NCI-H524 (cell line): ENCODE measurements at regions not wholly inside any gene's neighbourhood (a gene's known extent, or its start where the extent isn't known, plus 50 kb on each side); places are given as distances from the start of the nearest gene placed in this dataset.
A peak's percentile ranks its signal among the peaks of the same experiment; 100 is the strongest.
"Not testable (repeated sequence)": the region's sequence is repeated elsewhere in the genome, so short reads cannot be mapped to it uniquely, and the experiment has no call there.

Source experiments
- DNase-seq, 2 experiments: peaks; one replicate each; lab custom pipeline; 2025; lab: John Stamatoyannopoulos, UW

GRCh38 chr15:24835301-24835700, 119.5 kb upstream of the SNRPN start:
- no peak for DNase-seq

GRCh38 chr15:24848050-24848449, 106.7 kb upstream of the SNRPN start:
- peak; percentile 48 to 60 for DNase-seq

GRCh38 chr15:24856397-24857390, 98.1 kb upstream of the SNRPN start:
- no peak for DNase-seq

GRCh38 chr15:24857763-24858162, 97.0 kb upstream of the SNRPN start:
- no peak for DNase-seq

GRCh38 chr15:24858183-24858582, 96.6 kb upstream of the SNRPN start:
- DNase-seq = not testable (repeated sequence)

GRCh38 chr15:24858737-24859601, 95.8 kb upstream of the SNRPN start:
- DNase-seq = no peak

- no peak for DNase-seq
Observed at GRCh38 chr15:24861014-24861690, 93.6 kb upstream of the SNRPN start.

GRCh38 chr15:24862726-24863521, 91.9 kb upstream of the SNRPN start:
- DNase-seq = no peak

- DNase-seq = no peak
Observed at GRCh38 chr15:24865303-24865702, 89.5 kb upstream of the SNRPN start.

GRCh38 chr15:24877174-24877573, 77.6 kb upstream of the SNRPN start:
- no peak for DNase-seq

- DNase-seq = peak; percentile 6 to 62
Observed at GRCh38 chr15:24878153-24878552, 76.6 kb upstream of the SNRPN start.

- no peak for DNase-seq
Observed at GRCh38 chr15:24879492-24879891, 75.3 kb upstream of the SNRPN start.

- no peak for DNase-seq
Observed at GRCh38 chr15:24880663-24881062, 74.1 kb upstream of the SNRPN start.

GRCh38 chr15:24886538-24886937, 68.2 kb upstream of the SNRPN start:
- no peak for DNase-seq

- DNase-seq = peak; percentile 48 to 74
Observed at GRCh38 chr15:24898715-24899272, 56.0 kb upstream of the SNRPN start.

GRCh38 chr15:24899367-24899766, 55.4 kb upstream of the SNRPN start:
- DNase-seq = no peak

- DNase-seq = peak in 1 of 2 experiments; percentile 11
Observed at GRCh38 chr15:24899795-24900194, 55.0 kb upstream of the SNRPN start.

- DNase-seq = no peak
Observed at GRCh38 chr15:24901409-24901808, 53.4 kb upstream of the SNRPN start.
